Panc1 (cell line): ENCODE measurements at regions not wholly inside any gene's neighbourhood (a gene's known extent, or its start where the extent isn't known, plus 50 kb on each side); places are given as distances from the start of the nearest gene placed in this dataset.

Source experiments
- ATAC-seq: fragments of 200-7000 bp; cut with Tn5 transposase; 2 replicates; pipeline ENCODE4 v1.9.1; 2020; ENCODE audit warnings: mild to moderate bottlenecking, moderate library complexity
- BruUV-seq: library from RNA; stranded (reverse); fragments of 400-500 nt; replicated peaks from 2 replicates; lab custom pipeline; 2021; lab: Mats Ljungman, UMichigan
- CTCF ChIA-PET: fragments of 300-600 bp; sonication (Branson Sonifier 250); formaldehyde crosslinking; loops from one replicate; lab custom pipeline; 2022; ENCODE audit warnings: antibody characterized with exemption; lab: Charles Lee
- POLR2A ChIA-PET: fragments of 300-600 bp; sonication (Branson Sonifier 250); formaldehyde crosslinking; loops from one replicate; lab custom pipeline; 2022; ENCODE audit warnings: antibody characterized with exemption; lab: Charles Lee
- DNase-seq: peaks from one replicate; pipeline ENCODE4 v3.0.0-alpha.2; 2010; ENCODE audit warnings: low read depth, low spot score
- H3K27ac ChIP-seq: 2 replicates; pipeline ENCODE4 v1.5.1; 2011; ENCODE audit warnings: mild to moderate bottlenecking, low read length, inconsistent platforms
- H3K27me3 ChIP-seq: fragments of 200-500 bp; sonication (Bioruptor generic); 2 replicates; pipeline ENCODE4 v1.6.0; 2014; ENCODE audit warnings: low read length, inconsistent platforms; ENCODE audit not compliant: control insufficient read depth, insufficient read depth
- H3K36me3 ChIP-seq: fragments of 200-500 bp; sonication (Bioruptor generic); 2 replicates; pipeline ENCODE4 v1.5.1; 2014; ENCODE audit warnings: inconsistent platforms, mild to moderate bottlenecking, low read length, moderate library complexity; ENCODE audit not compliant: control insufficient read depth, insufficient read depth
- H3K4me1 ChIP-seq: 2 replicates; pipeline ENCODE4 v1.5.1; 2011; ENCODE audit warnings: inconsistent platforms, mild to moderate bottlenecking, low read length, moderate library complexity; ENCODE audit not compliant: control insufficient read depth, insufficient read depth
- H3K4me3 ChIP-seq, 2 experiments: 2 replicates each; pipeline ENCODE4 v1.5.1; 2011 to 2012; ENCODE audit warnings: low read depth in 2 of 2, low read length in 2 of 2, mild to moderate bottlenecking in 2 of 2, inconsistent platforms in 1 of 2, moderate library complexity in 1 of 2
- H3K9me3 ChIP-seq: fragments of 200-500 bp; sonication (Bioruptor generic); 2 replicates; pipeline ENCODE4 v1.5.1; 2014; ENCODE audit warnings: low read depth, mild to moderate bottlenecking, inconsistent platforms, low read length, moderate library complexity; ENCODE audit not compliant: control insufficient read depth, insufficient read depth
- CTCF ChIP-seq: fragments of 450-650 bp; IDR thresholded peaks from 2 replicates; pipeline ENCODE4 v1.5.1; 2017; ENCODE audit warnings: mild to moderate bottlenecking
- POLR2AphosphoS5 ChIP-seq: IDR thresholded peaks from 2 replicates; pipeline ENCODE4 v1.6.1; 2012; ENCODE audit warnings: mild to moderate bottlenecking, low read depth, low read length, moderate library complexity
- SIN3A ChIP-seq: IDR thresholded peaks from 2 replicates; pipeline ENCODE4 v1.6.1; 2012; ENCODE audit warnings: low read depth, mild to moderate bottlenecking, low read length, moderate library complexity, borderline replicate concordance; ENCODE audit not compliant: insufficient read depth
- TCF7L2 ChIP-seq: IDR thresholded peaks from 2 replicates; pipeline ENCODE4 v1.6.1; 2011; ENCODE audit warnings: mild to moderate bottlenecking, low read depth, low read length, inconsistent platforms
- in situ Hi-C: cut with HindIII; loops from 2 replicates; pipeline ENCODE4 v1.10.0; 2016; ENCODE audit warnings: low sequenced_read_pairs, low pct_unique_long_range_greater_than_20kb
- intact Hi-C: fragments of 100-400 bp; cut with micrococcal nuclease; formaldehyde crosslinking; loops from one replicate; pipeline ENCODE4 v1.10.0; 2022; ENCODE audit not compliant: unreplicated experiment
- TF ChIP-seq, protein P1 (sequence below), 2 experiments: IDR thresholded peaks; 2 replicates each; pipeline ENCODE4 v1.6.1; 2011 to 2012; ENCODE audit warnings: low read depth in 2 of 2, control low read depth in 1 of 2, low read length in 1 of 2, mild to moderate bottlenecking in 1 of 2, moderate library complexity in 1 of 2; ENCODE audit not compliant: insufficient read depth in 1 of 2

DNA sequence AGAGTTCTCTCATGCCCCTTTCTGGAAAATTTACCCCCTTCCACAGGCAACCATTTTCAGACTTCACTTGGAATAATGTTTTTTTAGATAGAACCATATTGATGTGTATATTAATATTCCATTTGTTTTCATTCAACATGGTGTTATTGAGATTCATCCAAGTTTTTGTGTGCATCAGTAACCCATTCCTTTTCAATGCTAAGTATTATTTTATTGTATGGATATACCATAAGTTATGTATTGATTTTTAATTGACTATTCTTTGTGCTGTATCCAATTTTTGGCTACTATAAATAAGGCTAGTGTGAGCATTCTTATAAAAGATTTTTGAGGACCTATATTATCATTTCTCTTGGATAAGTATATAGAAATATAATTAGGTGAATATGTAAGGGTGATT lies 1025.7 kb downstream of the GRM8 start:
- Histone ChIP-seq H3K4me3 (no peak overlapping the region), H3K27ac (no peak overlapping the region), H3K27me3 (no peaks in the 10 kb centered on the region), H3K9me3 (no peaks in the 10 kb centered on the region), H3K4me1 (no peaks in the 10 kb centered on the region), H3K36me3 (no peaks in the 10 kb centered on the region)
- TF ChIP-seq TCF7L2 (no peak), POLR2AphosphoS5 (no peak), SIN3A (no peak)
- in situ Hi-C loops, result no loop called here
- CTCF ChIA-PET, result no interaction called here
- no peak for DNase-seq
- intact Hi-C loops, result no loop called here
- POLR2A ChIA-PET, result no interaction called here
- ATAC-seq, result no peak
- no TSS peak for BruUV-seq

GRCh38 chr7:126223729-126224128 lies 1029.0 kb downstream of the GRM8 start:
- DNase-seq (no peak), ATAC-seq (no peak)
- intact Hi-C loops, result no loop called here
- no TSS peak for BruUV-seq
- no peaks in the 10 kb centered on the region for H3K27me3 ChIP-seq
- H3K4me1 ChIP-seq, result no peaks in the 10 kb centered on the region
- in situ Hi-C loops, result no loop called here
- H3K36me3 ChIP-seq, result no peaks in the 10 kb centered on the region
- H3K27ac ChIP-seq, result no peak overlapping the region
- TF ChIP-seq TCF7L2 (no peak), CTCF (no peak), SIN3A (no peak), POLR2AphosphoS5 (no peak)
- TF ChIP-seq, protein P1, sequence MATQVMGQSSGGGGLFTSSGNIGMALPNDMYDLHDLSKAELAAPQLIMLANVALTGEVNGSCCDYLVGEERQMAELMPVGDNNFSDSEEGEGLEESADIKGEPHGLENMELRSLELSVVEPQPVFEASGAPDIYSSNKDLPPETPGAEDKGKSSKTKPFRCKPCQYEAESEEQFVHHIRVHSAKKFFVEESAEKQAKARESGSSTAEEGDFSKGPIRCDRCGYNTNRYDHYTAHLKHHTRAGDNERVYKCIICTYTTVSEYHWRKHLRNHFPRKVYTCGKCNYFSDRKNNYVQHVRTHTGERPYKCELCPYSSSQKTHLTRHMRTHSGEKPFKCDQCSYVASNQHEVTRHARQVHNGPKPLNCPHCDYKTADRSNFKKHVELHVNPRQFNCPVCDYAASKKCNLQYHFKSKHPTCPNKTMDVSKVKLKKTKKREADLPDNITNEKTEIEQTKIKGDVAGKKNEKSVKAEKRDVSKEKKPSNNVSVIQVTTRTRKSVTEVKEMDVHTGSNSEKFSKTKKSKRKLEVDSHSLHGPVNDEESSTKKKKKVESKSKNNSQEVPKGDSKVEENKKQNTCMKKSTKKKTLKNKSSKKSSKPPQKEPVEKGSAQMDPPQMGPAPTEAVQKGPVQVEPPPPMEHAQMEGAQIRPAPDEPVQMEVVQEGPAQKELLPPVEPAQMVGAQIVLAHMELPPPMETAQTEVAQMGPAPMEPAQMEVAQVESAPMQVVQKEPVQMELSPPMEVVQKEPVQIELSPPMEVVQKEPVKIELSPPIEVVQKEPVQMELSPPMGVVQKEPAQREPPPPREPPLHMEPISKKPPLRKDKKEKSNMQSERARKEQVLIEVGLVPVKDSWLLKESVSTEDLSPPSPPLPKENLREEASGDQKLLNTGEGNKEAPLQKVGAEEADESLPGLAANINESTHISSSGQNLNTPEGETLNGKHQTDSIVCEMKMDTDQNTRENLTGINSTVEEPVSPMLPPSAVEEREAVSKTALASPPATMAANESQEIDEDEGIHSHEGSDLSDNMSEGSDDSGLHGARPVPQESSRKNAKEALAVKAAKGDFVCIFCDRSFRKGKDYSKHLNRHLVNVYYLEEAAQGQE (IDR thresholded peaks at IDR 0.05; ENCODE audit: insufficient read depth in 1 of 2, low read depth in 2 of 2, low read length in 1 of 2), result no peak
- ChIA-PET CTCF (no interaction called here), POLR2A (no interaction called here)
- H3K9me3 ChIP-seq, result no peaks in the 10 kb centered on the region
- no peak overlapping the region for H3K4me3 ChIP-seq

DNA sequence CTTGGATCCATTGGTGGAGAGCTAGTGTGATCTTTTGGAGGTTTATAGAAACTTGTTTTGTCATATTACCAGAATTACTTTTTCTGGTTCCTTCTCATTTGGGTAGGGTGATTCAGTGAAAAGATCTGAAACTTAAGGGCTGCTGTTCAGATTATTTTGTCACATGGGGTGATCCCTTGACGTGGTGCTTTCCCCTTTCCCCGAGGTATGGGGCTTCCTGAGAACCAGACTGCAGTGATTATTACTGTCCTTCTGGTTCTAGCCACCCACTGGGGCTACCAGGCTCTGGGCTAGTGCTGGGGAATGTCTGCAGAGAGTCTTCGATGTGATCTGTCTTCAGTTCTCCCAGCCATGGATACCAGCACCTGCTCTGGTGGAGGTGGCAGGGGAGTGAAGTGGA lies 1030.0 kb downstream of the GRM8 start:
- H3K36me3 ChIP-seq, result no peaks in the 10 kb centered on the region
- DNase-seq (no peak), ATAC-seq (no peak)
- BruUV-seq, result no TSS peak
- no peak overlapping the region for H3K4me3 ChIP-seq
- H3K27me3 ChIP-seq, result no peaks in the 10 kb centered on the region
- no peaks in the 10 kb centered on the region for H3K9me3 ChIP-seq
- in situ Hi-C loops (no loop called here), intact Hi-C loops (no loop called here)
- TF ChIP-seq, protein P1 (IDR thresholded peaks at IDR 0.05; ENCODE audit: insufficient read depth in 1 of 2, low read depth in 2 of 2, low read length in 1 of 2), result no peak
- TF ChIP-seq POLR2AphosphoS5 (no peak), CTCF (no peak), TCF7L2 (no peak), SIN3A (no peak)
- no peak overlapping the region for H3K27ac ChIP-seq
- POLR2A ChIA-PET, result no interaction called here
- CTCF ChIA-PET, result no interaction called here
- H3K4me1 ChIP-seq, result no peaks in the 10 kb centered on the region
